Breast epithelium (tissue), 3 donors: ENCODE measurements at regions not wholly inside any gene's neighbourhood (a gene's known extent, or its start where the extent isn't known, plus 50 kb on each side); places are given as distances from the start of the nearest gene placed in this dataset.

ENCODE experiments used
- CTCF ChIP-seq, 3 donors: fragments of 450-650 bp; IDR thresholded peaks; one replicate each; pipeline ENCODE4 v1.5.1; 2016 to 2017; ENCODE audit warnings: antibody characterized with exemption in 3 of 3, mild to moderate bottlenecking in 3 of 3, moderate library complexity in 3 of 3
- POLR2A ChIP-seq: fragments of 450-650 bp; IDR thresholded peaks from one replicate; pipeline ENCODE4 v1.6.1; 2016; ENCODE audit warnings: antibody characterized with exemption, mild to moderate bottlenecking, moderate library complexity

- TF ChIP-seq CTCF (IDR thresholded peaks at IDR 0.05) (no peak), POLR2A (no peak)
Measured at GRCh38 chr18:22525313-22525712, 107.6 kb upstream of the CTAGE1 start.
